NCI-H2029 (cell line): ENCODE measurements at regions not wholly inside any gene's neighbourhood (a gene's known extent, or its start where the extent isn't known, plus 50 kb on each side); places are given as distances from the start of the nearest gene placed in this dataset.
"Not testable (repeated sequence)": the region's sequence is repeated elsewhere in the genome, so short reads cannot be mapped to it uniquely, and the experiment has no call there.

ENCODE experiments used
- DNase-seq: peaks from one replicate; lab custom pipeline; 2025; lab: John Stamatoyannopoulos, UW

DNA sequence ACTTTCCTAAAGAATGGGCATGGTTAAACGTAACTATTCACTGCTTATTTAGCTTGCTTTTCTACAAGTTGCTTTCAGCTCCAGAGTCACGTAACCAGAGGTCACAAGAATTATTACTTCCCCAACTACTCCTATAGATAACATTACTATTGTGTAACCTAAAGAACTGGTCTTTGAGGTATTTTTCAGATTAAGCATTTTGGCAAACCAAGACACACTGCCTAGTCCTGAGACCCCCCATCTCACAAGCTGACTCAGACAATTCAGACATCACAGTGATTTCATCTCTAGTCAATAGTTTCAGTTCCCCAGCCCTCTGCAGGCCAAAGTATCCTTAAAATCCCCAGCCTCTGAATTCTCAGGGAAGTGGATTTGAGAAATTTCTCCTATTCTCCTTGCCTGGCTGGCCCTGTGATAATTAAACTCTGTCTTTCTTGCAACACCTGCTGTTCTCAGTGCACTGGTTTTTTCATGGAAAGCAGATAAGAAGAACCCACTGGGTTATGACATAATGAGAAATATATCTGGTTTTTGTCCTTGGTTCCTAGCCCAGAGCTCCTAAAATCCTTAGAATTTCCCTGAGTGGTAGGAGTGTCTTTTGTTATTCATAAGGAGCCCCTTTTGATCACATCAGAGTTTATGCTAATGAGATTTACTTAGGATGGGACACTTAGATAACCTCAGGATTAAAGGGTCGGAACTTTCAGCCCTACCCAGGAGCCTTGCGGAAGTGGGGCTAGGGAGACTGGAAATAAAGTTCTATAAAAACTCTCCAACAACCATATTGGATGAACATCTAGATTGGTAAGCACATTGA lies 1310.8 kb upstream of the CHAC2 start:
- no peak for DNase-seq

DNA sequence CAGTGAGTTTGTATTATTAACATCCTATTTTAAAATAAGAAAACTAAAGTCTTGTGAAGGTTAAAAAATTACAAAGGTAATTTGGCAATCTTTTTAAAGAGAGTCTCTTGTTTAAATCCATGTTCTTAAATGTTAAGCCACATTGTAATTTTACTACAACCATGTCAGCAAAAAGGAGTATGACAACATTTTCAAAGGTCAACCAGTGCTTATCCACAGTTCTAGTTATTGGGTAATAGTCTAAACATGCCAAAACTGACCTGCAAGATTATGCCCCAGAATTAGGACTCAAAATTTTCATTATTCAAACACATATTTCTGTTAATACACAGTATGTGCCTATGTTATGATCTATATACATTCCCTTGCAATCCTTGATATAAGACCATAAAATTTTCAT lies 1312.6 kb upstream of the CHAC2 start:
- no peak for DNase-seq

DNA sequence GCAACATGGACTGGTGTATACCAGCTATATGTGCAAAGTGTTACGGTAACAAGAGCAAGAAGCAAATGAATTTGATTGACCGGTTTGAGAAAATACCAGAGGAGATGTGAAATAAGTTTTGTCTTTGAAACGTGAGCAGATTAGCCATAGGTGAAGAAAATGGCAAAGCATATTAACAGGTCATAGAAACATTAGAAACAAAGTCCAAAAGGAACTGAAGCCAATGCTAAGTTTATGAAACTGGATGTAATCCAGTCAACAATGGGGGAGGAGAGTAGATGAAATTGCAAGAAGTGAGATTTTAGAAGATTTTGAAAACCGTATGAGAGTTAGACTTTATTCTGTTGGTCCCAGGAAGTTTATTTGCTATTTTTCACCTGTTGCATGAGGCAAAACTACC lies 1315.4 kb upstream of the CHAC2 start:
- DNase-seq: no peak

DNA sequence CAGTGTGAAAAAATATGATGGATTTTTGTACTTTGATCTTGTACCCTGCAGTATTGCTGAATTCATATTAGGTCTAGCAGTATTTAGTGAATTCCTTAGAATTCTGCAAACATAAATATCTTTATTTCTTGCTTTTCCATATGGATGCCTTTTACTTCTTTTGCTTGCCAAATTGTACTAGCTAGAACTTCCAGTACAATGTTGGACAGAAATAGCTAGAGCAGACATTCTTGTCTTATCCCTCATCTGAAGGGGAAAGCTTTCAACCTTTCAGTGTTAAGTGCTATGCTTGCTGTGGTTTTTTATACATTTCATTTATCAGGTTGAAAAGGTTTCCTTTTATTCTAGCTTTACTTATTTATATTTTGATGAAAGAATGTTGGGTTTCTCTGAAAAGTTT lies 1321.9 kb upstream of the CHAC2 start:
- no peak for DNase-seq

DNA sequence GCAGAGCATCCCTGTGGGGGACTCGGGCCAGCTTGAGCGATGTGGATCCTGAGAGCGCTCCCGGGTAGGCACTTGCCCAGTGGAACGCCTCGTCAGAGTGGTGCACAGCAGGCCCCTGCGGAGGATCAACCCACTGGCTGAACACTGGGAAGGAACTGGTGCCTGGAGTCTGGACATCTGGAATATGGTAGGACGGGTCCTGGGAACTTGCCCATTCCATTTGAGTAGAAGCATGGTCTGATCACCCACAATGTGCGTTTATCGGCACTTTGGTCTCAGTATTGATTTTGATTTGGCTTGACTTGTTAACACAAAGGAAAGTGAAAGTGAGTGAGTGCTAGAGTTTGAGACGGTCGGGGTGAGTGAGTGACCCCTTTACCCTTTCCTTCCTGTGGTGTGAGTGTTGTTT lies 1336.2 kb upstream of the CHAC2 start:
- no peak for DNase-seq

DNA sequence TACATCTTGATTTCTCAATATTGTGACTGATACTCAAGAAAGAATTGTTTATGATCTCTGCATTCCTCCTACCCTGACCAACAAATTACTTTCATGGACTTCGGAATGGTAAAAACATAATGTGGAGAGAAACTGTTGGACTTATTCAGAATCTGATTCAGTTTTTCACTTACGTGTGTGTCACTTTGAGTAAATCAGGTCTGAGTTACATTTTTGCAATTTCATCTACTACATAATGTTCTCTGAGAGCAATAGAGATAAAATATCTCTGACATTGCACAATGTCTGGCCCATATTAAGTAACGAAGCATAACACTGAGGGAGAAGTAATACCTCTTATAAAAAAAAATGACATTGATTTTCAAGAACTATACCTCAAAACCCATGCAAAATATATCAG lies 1337.9 kb upstream of the CHAC2 start:
- DNase-seq: no peak

DNA sequence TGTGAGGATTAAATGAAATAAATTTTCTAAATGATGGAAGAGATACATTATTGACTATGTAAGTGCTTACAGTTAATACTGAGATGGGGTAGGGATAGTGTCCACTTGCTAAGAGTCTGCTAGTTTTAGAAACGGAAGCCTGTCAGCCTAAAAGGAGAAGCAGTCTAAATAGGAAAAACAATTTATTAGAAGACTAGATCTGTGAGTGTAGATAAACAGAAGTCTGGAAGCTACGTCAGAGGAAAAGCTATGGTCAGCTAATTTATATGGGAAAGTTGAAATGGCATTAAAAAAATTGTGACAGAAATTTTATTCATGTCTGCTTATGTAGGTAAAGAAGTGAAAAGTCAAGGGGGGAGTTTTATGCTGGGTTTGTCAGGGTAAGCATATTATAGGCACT lies 1338.4 kb upstream of the CHAC2 start:
- no peak for DNase-seq

DNA sequence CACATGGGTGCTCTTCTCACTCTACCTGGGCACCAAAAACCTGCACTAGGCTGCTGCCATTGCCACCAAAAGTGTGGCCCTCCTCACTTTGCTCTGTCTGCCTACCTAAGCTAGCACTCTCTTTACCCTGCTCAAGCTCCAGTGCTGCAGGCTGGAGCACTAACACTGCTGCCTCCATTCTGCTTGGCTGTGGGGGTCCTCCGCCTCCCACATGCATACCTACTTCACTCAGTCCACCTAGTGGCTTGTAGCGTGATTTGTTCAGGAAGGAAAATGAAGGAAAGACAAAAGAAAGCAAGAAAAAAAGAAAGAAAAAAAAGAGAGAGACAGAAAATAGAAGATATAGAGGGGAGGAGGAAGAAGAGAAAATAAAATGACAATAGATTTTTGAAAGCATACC lies 1339.4 kb upstream of the CHAC2 start:
- DNase-seq: no peak

DNA sequence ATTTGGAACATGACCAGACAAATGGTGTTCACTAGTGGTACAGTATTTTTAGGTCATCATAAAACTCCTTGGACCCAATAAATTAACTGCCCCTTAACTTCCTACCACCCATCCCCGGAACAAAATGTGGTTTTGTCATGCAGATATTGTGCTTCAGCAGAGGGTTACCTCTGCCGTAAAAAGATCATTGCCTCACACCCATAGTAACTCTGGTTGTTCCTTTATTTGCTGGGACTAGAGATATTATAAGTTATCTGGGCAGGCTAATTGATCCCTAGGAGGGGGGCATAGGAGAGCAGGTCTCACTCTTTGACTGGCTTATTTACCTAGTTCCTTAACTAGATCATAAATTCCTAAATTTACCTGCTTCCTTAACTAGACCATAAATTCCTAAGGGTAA lies 1343.9 kb upstream of the CHAC2 start:
- DNase-seq: no peak

DNA sequence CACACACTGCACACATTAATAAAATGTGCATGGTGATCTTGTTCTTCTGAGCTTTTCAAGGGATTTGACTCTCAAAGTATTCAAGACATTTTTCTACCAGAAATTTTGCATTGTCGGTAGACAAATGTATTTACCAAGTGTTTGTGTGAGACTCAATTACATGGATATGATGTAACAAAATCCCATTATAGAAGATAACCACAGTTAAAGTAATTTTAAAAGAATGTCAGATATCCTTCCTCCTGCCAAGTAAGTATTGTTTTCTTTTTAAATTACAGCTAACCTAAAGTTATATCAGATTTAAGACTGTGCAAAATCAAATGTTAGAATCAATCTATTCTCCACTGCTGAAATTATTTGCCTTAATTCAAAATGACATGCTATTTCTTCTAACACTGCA lies 1344.5 kb upstream of the CHAC2 start:
- DNase-seq: no peak

DNA sequence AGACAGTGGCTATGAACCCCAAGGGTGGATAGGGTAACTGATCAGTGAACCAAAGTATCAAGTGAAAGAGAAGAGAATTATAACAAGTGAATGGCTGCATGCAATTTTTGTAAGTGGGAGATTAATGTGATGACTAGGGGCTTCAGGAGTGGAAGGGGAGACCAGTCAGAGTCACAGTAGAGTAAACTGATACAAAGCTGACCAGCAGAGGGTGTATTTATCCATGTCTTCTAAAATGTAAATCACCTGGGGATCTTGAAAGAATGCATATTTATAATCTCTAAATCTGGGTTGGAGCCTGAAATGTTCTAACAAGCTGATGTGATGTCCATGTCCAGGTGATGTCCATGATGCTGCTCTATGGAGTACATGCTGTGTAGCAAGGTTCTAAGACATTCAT lies 1351.3 kb upstream of the CHAC2 start:
- no peak for DNase-seq

DNA sequence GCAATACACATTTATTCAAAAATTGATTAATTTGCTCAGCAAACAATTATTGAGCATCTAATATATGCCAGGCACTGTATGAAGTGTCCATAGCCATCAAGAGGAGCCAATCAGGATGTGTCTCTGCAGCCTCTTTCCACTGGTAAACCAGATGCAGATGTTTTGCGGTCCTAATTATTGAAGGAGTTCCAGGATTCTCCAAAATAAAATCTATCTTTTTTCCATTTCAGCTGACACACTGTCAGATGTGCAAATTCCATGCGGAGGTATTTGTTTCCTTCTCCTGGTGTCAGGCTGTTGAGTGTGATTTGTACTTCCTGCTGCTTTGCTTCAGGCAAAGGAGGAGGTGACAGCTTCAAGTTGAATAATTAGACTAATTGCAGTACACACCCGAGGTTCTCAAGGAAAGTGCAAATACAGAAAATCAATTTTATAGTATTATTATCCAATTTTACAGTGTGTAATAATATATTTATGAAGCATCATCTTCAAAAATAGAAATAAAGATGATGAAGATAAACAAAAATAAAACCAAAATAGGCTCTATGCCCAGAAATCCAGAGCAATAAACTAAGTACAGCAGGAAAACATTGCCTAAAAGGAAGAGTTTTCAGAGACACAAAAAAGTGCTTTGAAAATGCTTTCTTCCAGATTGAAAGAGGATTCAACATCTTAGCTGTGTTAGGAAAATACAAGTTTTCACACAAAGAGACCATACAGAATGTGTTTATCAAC lies 1352.9 kb upstream of the CHAC2 start:
- DNase-seq: no peak

DNA sequence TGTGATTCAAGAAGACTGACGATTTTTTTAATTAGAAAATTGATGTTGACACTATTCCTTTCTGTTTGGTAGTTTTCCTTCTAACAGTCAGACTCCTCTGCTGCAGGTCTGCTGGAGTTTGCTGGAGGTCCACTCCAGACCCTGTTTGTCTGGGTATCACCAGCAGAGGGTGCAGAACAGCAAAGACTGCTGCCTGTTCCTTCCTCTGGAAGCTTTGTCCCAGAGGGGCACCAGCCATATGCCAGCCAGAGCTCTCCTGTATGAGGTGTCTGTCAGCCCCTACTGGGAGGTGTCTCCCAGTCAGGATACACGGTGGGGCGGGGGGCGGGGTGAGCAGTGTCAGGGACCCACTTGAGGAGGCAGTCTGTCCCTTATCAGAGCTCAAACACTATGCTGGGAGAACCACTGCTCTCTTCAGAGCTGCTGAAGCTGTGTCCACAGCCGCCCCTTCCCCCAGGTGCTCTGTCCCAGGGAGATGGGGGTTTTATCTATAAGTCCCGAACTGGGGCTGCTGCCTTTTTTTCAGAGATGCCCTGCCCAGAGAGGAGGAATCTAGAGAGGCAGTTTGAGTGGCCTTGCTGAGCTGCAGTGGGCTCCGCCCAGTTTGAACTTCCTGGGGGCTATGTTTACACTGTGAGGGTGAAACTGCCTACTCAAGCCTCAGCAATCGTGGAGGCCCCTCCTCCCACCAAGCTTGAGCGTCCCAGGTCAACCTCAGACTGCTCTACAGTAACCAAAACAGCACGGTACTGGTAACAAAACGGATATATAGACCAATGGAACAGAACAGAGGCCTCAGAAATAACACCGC lies 1358.1 kb upstream of the CHAC2 start:
- DNase-seq: not testable (repeated sequence)

DNA sequence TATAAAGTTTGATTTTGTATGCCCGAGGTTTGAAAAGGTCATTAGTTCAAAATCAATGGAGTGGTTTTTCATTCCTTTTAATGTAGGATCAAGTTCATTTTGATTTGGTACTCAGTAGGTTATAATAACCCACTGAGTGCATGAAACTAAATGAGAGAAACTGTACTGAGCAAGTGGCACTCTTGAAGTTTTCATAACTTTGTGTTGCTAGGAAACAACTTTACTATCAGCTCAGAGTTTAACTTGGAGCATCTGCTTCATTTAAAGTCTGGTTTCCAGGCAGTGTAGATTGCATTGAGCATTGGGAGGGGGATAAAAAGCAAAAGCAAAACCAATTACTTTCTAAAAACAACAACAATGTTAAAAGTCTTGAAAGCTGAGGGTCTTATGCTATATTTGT lies 1361.6 kb upstream of the CHAC2 start:
- no peak for DNase-seq

DNA sequence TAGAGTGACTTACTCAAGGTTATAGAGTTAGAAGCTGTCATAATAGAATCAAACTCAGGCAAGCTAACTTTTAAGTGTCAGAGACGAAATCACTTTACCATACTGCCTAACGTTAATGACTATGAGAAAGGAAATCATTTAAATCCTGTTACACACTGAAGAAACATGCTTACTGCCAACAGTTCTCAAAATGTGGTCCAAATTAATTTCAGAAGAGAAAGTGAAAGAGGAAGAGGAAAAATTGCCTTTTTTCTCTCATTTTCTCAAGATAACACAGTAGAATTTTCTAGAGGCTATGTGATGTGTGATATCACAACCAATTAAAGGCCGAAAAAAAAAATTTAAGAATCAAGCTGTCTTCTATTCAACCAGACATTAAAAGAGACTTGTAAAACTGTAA lies 1362.7 kb upstream of the CHAC2 start:
- no peak for DNase-seq

DNA sequence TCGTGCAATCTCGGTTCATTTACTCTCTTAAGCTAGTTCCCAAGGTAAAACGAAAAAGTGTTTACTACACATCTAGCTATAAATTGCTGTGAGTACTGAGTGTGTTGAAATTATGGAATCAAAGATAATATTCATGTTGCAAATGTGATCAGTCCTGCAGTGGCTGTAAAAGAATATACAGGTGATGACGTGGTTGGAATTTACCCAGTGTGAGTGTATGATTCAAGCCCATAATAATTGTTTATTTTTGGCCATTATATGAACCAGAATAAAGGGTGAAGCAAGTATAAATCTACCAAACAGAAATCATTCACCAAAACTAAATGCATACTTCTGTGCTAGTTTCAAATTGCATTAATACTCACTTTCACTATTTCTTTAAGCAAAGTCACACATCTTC lies 1363.6 kb upstream of the CHAC2 start:
- DNase-seq: no peak

DNA sequence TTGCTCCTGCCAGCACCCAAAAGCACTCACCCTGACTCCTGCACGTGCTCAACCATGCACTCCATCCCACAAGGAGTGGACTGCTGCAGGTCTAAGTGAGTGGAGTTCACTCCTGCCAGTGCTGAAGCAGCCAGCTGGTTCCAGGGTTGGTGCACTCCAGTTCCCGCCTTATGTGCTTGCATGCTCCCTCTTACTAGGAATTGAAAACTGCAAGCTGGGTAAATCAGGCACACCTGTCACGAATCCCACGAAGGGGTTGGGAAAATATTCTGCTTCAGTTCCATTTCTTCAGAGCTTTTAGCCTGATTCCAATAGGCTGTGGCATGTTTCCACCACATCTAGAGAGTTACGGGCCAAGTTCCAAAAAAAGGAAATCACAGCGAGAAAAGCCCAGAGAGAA lies 1365.5 kb upstream of the CHAC2 start:
- DNase-seq: no peak

DNA sequence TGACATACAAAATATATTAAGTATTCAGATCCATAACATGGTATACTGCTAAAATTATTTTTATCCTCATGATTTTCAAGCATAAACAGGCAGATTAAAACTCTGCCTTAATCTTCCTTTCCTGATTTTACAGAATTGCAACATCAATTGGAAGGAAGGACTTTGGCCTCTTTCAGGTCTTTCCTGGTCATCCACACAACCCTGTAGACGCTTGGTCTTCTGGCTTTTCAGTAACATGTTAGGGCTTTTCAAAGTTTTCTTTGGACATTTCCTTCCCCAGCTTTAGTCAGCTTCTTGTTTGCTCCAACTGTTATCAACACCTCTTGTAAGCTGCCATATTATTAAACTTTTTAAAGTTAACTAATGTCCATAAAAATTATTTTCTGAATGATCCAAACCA lies 1364.9 kb upstream of the NRXN1 start:
- no peak for DNase-seq

DNA sequence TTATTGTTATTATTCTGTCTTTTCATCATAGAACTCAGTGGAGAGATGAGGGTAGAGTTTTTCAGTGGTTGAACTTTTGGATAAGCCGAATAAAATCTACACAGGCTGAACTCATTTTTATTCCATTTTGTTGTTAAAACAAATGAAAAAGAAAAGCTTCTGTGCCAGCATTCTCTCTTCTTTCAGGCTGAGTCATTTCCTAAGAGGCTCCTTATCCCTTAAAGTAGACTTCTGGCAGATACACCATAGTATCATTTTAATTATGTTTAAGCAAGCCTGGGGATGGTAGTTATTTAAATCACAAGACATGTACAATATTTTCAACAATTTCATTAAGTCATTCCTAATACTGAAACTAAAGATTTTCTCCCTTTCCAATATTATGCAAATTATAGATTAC lies 1364.0 kb upstream of the NRXN1 start:
- no peak for DNase-seq

DNA sequence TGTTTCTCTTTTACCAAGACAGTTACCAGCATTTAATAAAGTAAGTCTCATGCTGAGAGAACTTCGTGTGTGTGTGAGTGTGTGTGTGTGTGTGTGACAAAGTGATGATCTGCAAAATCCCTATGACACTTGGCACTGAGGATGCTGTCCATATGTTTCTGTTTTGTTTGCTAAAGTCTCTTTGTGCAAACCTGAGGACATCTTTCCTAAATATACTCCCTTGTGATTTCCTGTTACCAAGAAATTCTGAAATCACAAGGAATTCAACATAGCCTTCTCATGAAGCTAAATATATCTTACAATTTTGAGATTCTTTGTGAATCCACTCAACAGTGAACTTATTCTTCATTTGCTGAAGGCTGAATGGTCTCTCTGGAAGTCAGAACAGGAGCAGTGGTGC lies 1359.7 kb upstream of the NRXN1 start:
- DNase-seq: no peak

DNA sequence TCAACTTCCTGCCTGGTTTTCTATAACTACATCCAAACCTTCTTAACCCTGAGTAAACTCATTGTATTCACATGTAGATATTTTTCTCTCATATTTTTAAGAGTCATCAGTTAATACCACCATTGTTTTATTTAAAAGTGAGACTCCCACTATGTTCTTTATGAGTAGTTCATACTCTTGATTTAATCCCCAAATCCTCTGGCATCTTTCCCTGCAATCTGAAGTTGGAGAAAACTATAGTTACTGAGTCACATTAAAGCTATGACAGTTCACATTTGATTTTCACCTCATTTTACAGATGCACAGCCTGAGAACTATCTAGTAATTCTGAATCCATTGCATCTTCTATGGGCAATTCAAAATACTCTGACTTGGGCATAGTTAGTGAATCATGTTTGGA lies 1358.7 kb upstream of the NRXN1 start:
- no peak for DNase-seq

DNA sequence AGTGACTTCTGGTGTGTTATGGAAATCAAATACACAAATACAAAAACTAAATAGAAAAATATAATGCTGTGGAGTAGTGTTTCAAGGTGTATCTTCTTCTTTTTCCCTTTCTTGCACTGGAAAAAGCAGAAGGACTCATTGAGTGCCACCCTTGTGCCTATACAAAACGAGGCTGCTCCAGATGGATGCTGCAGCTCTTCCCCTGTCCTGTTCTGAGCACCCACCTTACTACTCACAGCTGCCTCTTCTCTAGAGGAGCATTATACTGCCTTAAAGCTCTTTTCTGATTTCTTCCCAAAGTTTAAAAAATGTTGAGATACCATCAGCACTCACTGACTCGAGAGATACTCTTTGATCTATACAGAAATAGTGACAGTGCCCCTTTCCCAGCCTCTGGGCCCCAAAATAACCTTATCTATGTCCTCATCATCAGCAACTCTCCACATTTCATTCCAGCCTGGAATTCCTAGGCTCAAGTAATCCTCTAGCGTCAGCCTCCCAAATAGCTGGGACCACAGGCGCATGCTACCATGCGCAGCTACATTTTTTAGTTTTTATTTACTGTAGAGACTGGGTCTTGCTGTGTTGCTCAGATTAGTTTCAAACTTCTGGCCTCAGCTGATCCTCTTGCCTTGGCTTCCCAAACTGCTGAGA lies 1356.1 kb upstream of the NRXN1 start:
- no peak for DNase-seq
